NCI-H345 treated with DMSO at 0.1 percent for 48 hours (cell line): ENCODE measurements at regions not wholly inside any gene's neighbourhood (a gene's known extent, or its start where the extent isn't known, plus 50 kb on each side); places are given as distances from the start of the nearest gene placed in this dataset.
A peak's percentile ranks its signal among the peaks of the same experiment; 100 is the strongest.

Experiments
- DNase-seq: peaks from one replicate; lab custom pipeline; 2025; ENCODE audit not compliant: unreplicated experiment; lab: John Stamatoyannopoulos, UW

- no peak for DNase-seq
Measured at GRCh38 chr5:175388531-175388930, 55.5 kb downstream of the DRD1 start.

GRCh38 chr5:175387144-175387543, 56.8 kb downstream of the DRD1 start:
- DNase-seq: no peak

GRCh38 chr5:175386526-175386925, 57.5 kb downstream of the DRD1 start:
- DNase-seq: no peak

- peak; percentile 89 for DNase-seq
Measured at GRCh38 chr5:175385691-175386362, 58.2 kb downstream of the DRD1 start.

GRCh38 chr5:175384724-175385552, 59.0 kb downstream of the DRD1 start:
- peak; percentile 62 for DNase-seq

GRCh38 chr5:175383350-175383749, 60.6 kb downstream of the DRD1 start:
- peak; percentile 74 for DNase-seq

- peak; percentile 37 for DNase-seq
Measured at GRCh38 chr5:175382171-175382570, 61.8 kb downstream of the DRD1 start.

GRCh38 chr5:175381130-175381529, 62.9 kb downstream of the DRD1 start:
- no peak for DNase-seq

- DNase-seq: no peak
Measured at GRCh38 chr5:175380701-175381100, 63.3 kb downstream of the DRD1 start.

- DNase-seq: no peak
Measured at GRCh38 chr5:175379867-175380266, 64.1 kb downstream of the DRD1 start.

- no peak for DNase-seq
Measured at GRCh38 chr5:175378444-175379028, 65.4 kb downstream of the DRD1 start.

- DNase-seq: no peak
Measured at GRCh38 chr5:175377816-175378215, 66.2 kb downstream of the DRD1 start.

GRCh38 chr5:175374166-175374875, 69.7 kb downstream of the DRD1 start:
- DNase-seq: no peak

- DNase-seq: no peak
Measured at GRCh38 chr5:175365866-175366265, 78.1 kb downstream of the DRD1 start.

- peak; percentile 64 for DNase-seq
Measured at GRCh38 chr5:175363300-175363699, 80.7 kb downstream of the DRD1 start.

GRCh38 chr5:175357995-175358394, 86.0 kb downstream of the DRD1 start:
- DNase-seq: no peak

GRCh38 chr5:175356428-175356827, 87.6 kb downstream of the DRD1 start:
- DNase-seq: no peak

- DNase-seq: no peak
Measured at GRCh38 chr5:175354964-175355363, 89.0 kb downstream of the DRD1 start.

- no peak for DNase-seq
Measured at GRCh38 chr5:175353926-175354325, 90.1 kb downstream of the DRD1 start.

- no peak for DNase-seq
Measured at GRCh38 chr5:175351897-175352590, 91.9 kb downstream of the DRD1 start.

- DNase-seq: no peak
Measured at GRCh38 chr5:175351126-175351525, 92.9 kb downstream of the DRD1 start.
